ENCODE measurements at regions not wholly inside any gene's neighbourhood (a gene's known extent, or its start where the extent isn't known, plus 50 kb on each side); places are given as distances from the start of the nearest gene placed in this dataset.

- TF ChIP-seq, protein P1, sequence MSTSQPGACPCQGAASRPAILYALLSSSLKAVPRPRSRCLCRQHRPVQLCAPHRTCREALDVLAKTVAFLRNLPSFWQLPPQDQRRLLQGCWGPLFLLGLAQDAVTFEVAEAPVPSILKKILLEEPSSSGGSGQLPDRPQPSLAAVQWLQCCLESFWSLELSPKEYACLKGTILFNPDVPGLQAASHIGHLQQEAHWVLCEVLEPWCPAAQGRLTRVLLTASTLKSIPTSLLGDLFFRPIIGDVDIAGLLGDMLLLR (CRISPR knock-in tag; IDR thresholded peaks at IDR 0.05): 0 out of 2 replicates have a peak, but pooled peaks have one; percentile 10
- 0 out of 2 replicates have a peak, but pooled peaks have one; percentile 50 for TF ChIP-seq MYNN (CRISPR knock-in tag; IDR thresholded peaks at IDR 0.05; ENCODE audit: low read depth)
- TF ChIP-seq ELK4 (CRISPR knock-in tag; IDR thresholded peaks at IDR 0.05; ENCODE audit: borderline replicate concordance): no peak
- TF ChIP-seq CAMTA2 (CRISPR knock-in tag; IDR thresholded peaks at IDR 0.05; ENCODE audit: borderline replicate concordance): no peak
- TF ChIP-seq, protein P2, sequence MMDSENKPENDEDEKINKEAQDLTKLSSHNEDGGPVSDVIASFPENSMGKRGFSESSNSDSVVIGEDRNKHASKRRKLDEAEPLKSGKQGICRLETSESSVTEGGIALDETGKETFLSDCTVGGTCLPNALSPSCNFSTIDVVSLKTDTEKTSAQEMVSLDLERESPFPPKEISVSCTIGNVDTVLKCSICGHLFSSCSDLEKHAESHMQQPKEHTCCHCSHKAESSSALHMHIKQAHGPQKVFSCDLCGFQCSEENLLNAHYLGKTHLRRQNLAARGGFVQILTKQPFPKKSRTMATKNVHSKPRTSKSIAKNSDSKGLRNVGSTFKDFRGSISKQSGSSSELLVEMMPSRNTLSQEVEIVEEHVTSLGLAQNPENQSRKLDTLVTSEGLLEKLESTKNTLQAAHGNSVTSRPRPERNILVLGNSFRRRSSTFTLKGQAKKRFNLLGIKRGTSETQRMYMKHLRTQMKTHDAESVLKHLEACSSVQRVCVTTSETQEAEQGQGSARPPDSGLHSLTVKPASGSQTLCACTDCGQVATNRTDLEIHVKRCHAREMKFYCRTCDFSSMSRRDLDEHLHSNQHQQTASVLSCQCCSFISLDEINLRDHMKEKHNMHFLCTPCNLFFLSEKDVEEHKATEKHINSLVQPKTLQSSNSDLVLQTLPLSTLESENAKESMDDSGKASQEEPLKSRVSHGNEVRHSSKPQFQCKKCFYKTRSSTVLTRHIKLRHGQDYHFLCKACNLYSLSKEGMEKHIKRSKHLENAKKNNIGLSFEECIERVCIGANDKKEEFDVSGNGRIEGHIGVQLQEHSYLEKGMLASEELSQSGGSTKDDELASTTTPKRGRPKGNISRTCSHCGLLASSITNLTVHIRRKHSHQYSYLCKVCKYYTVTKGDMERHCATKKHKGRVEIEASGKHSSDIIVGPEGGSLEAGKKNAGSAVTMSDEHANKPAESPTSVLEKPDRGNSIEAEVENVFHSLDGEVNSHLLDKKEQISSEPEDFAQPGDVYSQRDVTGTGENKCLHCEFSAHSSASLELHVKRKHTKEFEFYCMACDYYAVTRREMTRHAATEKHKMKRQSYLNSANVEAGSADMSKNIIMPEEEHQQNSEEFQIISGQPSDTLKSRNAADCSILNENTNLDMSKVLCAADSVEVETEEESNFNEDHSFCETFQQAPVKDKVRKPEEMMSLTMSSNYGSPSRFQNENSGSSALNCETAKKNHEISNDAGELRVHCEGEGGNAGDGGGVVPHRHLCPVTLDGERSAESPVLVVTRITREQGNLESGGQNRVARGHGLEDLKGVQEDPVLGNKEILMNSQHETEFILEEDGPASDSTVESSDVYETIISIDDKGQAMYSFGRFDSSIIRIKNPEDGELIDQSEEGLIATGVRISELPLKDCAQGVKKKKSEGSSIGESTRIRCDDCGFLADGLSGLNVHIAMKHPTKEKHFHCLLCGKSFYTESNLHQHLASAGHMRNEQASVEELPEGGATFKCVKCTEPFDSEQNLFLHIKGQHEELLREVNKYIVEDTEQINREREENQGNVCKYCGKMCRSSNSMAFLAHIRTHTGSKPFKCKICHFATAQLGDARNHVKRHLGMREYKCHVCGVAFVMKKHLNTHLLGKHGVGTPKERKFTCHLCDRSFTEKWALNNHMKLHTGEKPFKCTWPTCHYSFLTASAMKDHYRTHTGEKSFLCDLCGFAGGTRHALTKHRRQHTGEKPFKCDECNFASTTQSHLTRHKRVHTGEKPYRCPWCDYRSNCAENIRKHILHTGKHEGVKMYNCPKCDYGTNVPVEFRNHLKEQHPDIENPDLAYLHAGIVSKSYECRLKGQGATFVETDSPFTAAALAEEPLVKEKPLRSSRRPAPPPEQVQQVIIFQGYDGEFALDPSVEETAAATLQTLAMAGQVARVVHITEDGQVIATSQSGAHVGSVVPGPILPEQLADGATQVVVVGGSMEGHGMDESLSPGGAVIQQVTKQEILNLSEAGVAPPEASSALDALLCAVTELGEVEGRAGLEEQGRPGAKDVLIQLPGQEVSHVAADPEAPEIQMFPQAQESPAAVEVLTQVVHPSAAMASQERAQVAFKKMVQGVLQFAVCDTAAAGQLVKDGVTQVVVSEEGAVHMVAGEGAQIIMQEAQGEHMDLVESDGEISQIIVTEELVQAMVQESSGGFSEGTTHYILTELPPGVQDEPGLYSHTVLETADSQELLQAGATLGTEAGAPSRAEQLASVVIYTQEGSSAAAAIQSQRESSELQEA (CRISPR knock-in tag; IDR thresholded peaks at IDR 0.05; ENCODE audit: not compliant biosample characterization): no peak
- no peak for TF ChIP-seq ETV6 (CRISPR knock-in tag; conservative IDR thresholded peaks at IDR 0.05)
- TF ChIP-seq, protein P3, sequence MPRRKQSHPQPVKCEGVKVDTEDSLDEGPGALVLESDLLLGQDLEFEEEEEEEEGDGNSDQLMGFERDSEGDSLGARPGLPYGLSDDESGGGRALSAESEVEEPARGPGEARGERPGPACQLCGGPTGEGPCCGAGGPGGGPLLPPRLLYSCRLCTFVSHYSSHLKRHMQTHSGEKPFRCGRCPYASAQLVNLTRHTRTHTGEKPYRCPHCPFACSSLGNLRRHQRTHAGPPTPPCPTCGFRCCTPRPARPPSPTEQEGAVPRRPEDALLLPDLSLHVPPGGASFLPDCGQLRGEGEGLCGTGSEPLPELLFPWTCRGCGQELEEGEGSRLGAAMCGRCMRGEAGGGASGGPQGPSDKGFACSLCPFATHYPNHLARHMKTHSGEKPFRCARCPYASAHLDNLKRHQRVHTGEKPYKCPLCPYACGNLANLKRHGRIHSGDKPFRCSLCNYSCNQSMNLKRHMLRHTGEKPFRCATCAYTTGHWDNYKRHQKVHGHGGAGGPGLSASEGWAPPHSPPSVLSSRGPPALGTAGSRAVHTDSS (CRISPR knock-in tag; conservative IDR thresholded peaks at IDR 0.05): no peak
- TF ChIP-seq, protein P4, sequence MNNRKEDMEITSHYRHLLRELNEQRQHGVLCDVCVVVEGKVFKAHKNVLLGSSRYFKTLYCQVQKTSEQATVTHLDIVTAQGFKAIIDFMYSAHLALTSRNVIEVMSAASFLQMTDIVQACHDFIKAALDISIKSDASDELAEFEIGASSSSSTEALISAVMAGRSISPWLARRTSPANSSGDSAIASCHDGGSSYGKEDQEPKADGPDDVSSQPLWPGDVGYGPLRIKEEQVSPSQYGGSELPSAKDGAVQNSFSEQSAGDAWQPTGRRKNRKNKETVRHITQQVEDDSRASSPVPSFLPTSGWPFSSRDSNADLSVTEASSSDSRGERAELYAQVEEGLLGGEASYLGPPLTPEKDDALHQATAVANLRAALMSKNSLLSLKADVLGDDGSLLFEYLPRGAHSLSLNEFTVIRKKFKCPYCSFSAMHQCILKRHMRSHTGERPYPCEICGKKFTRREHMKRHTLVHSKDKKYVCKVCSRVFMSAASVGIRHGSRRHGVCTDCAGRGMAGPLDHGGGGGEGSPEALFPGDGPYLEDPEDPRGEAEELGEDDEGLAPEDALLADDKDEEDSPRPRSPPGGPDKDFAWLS (CRISPR knock-in tag; IDR thresholded peaks at IDR 0.05; ENCODE audit: borderline replicate concordance): no peak
- 0 out of 2 replicates have a peak, but pooled peaks have one; percentile 52 for TF ChIP-seq GATAD2A (CRISPR knock-in tag; IDR thresholded peaks at IDR 0.05)
- no peak for TF ChIP-seq RELA (CRISPR knock-in tag; IDR thresholded peaks at IDR 0.05)
- no peak for TF ChIP-seq SMC3 (IDR thresholded peaks at IDR 0.05; ENCODE audit: low read length)
- TF ChIP-seq JUNB (CRISPR knock-in tag; IDR thresholded peaks at IDR 0.05; ENCODE audit: borderline replicate concordance): no peak
- TF ChIP-seq PAWR (CRISPR knock-in tag; IDR thresholded peaks at IDR 0.05; ENCODE audit: borderline replicate concordance): no peak
- no peak for TF ChIP-seq ZNF235 (CRISPR knock-in tag; IDR thresholded peaks at IDR 0.05; ENCODE audit: borderline replicate concordance)
- TF ChIP-seq FOXJ3 (CRISPR knock-in tag; IDR thresholded peaks at IDR 0.05; ENCODE audit: borderline replicate concordance): no peak
Observed at GRCh38 chr2:20539133-20539719, 92.4 kb downstream of the RHOB start (continued).

All from HepG2 (cell line).